ENCODE measurements at regions not wholly inside any gene's neighbourhood (a gene's known extent, or its start where the extent isn't known, plus 50 kb on each side); places are given as distances from the start of the nearest gene placed in this dataset.

GRCh38 chrX:151323054-151323453 is 74.0 kb upstream of the VMA21 start:
- TF ChIP-seq, protein P1, sequence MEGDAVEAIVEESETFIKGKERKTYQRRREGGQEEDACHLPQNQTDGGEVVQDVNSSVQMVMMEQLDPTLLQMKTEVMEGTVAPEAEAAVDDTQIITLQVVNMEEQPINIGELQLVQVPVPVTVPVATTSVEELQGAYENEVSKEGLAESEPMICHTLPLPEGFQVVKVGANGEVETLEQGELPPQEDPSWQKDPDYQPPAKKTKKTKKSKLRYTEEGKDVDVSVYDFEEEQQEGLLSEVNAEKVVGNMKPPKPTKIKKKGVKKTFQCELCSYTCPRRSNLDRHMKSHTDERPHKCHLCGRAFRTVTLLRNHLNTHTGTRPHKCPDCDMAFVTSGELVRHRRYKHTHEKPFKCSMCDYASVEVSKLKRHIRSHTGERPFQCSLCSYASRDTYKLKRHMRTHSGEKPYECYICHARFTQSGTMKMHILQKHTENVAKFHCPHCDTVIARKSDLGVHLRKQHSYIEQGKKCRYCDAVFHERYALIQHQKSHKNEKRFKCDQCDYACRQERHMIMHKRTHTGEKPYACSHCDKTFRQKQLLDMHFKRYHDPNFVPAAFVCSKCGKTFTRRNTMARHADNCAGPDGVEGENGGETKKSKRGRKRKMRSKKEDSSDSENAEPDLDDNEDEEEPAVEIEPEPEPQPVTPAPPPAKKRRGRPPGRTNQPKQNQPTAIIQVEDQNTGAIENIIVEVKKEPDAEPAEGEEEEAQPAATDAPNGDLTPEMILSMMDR (IDR thresholded peaks at IDR 0.05), result no peak
- TF ChIP-seq RFX5 (IDR thresholded peaks at IDR 0.05; ENCODE audit: low read length), result no peak
- no peak for TF ChIP-seq TEAD4 (IDR thresholded peaks at IDR 0.05; ENCODE audit: borderline replicate concordance, insufficient read depth)
- no peak for TF ChIP-seq EP300 (IDR thresholded peaks at IDR 0.05; ENCODE audit: borderline replicate concordance in 1 of 2, low read depth in 1 of 2, low read length in 1 of 2)
- TF ChIP-seq SMC3 (IDR thresholded peaks at IDR 0.05; ENCODE audit: low read depth, low read length), result no peak
- no peak for TF ChIP-seq YY1 (IDR thresholded peaks at IDR 0.05; ENCODE audit: low read depth)
- no peak for TF ChIP-seq TAF1 (IDR thresholded peaks at IDR 0.05; ENCODE audit: borderline replicate concordance, low read depth, low read length)
- TF ChIP-seq MXI1 (IDR thresholded peaks at IDR 0.05; ENCODE audit: low read depth, low read length), result no peak
- no peak for TF ChIP-seq GATA2 (CRISPR knock-in tag; IDR thresholded peaks at IDR 0.05)
- no peak for TF ChIP-seq USF2 (IDR thresholded peaks at IDR 0.05; ENCODE audit: borderline replicate concordance, low read depth, low read length)
- TF ChIP-seq NFIC (IDR thresholded peaks at IDR 0.05; ENCODE audit: borderline replicate concordance), result no peak
- TF ChIP-seq POLR2AphosphoS5 (IDR thresholded peaks at IDR 0.05; ENCODE audit: low read depth, low read length), result no peak
- no peak for TF ChIP-seq GABPA (IDR thresholded peaks at IDR 0.05; ENCODE audit: low read depth)

Data from SK-N-SH (cell line).